IMR-90 (cell line): ENCODE measurements at regions not wholly inside any gene's neighbourhood (a gene's known extent, or its start where the extent isn't known, plus 50 kb on each side); places are given as distances from the start of the nearest gene placed in this dataset.

Experiments used
- MAFK ChIP-seq: IDR thresholded peaks from 2 replicates; pipeline ENCODE4 v1.6.1; 2012; ENCODE audit warnings: low read depth, low read length, improper control_type of control experiment
- TF ChIP-seq, protein P1 (sequence below): conservative IDR thresholded peaks from 2 replicates; pipeline ENCODE4 v1.5.1; 2012; ENCODE audit warnings: mild to moderate bottlenecking, low read depth, low read length, improper control_type of control experiment

GRCh38 chr5:67364381-67364970, 167.9 kb upstream of the CD180 start:
- TF ChIP-seq, protein P1, sequence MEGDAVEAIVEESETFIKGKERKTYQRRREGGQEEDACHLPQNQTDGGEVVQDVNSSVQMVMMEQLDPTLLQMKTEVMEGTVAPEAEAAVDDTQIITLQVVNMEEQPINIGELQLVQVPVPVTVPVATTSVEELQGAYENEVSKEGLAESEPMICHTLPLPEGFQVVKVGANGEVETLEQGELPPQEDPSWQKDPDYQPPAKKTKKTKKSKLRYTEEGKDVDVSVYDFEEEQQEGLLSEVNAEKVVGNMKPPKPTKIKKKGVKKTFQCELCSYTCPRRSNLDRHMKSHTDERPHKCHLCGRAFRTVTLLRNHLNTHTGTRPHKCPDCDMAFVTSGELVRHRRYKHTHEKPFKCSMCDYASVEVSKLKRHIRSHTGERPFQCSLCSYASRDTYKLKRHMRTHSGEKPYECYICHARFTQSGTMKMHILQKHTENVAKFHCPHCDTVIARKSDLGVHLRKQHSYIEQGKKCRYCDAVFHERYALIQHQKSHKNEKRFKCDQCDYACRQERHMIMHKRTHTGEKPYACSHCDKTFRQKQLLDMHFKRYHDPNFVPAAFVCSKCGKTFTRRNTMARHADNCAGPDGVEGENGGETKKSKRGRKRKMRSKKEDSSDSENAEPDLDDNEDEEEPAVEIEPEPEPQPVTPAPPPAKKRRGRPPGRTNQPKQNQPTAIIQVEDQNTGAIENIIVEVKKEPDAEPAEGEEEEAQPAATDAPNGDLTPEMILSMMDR: no peak
- no peak for TF ChIP-seq MAFK
